GM12878 (cell line): ENCODE measurements at regions not wholly inside any gene's neighbourhood (a gene's known extent, or its start where the extent isn't known, plus 50 kb on each side); places are given as distances from the start of the nearest gene placed in this dataset.

Experiments
- BHLHE40 ChIP-seq, 2 experiments: fragments of 450-650 bp in 1 of 2; IDR thresholded peaks; 2 replicates each; pipeline ENCODE4 v1.6.1; 2011 to 2017; ENCODE audit warnings: low read depth in 2 of 2, borderline replicate concordance in 1 of 2, improper control_type of control experiment in 1 of 2, low read length in 1 of 2, mild to moderate bottlenecking in 1 of 2
- CEBPB ChIP-seq, 2 experiments: fragments of 150-350 bp in 1 of 2; IDR thresholded peaks; 2 replicates each; pipeline ENCODE4 v1.6.1; 2012 to 2014; ENCODE audit warnings: low read depth in 2 of 2, low read length in 2 of 2, borderline replicate concordance in 1 of 2, inconsistent platforms in 1 of 2
- CHD1 ChIP-seq: IDR thresholded peaks from 2 replicates; pipeline ENCODE4 v1.6.1; 2012; ENCODE audit warnings: low read depth, low read length, improper control_type of control experiment
- EZH2 ChIP-seq: IDR thresholded peaks from 2 replicates; pipeline ENCODE4 v1.6.1; 2012; ENCODE audit warnings: low read depth, mild to moderate bottlenecking, control low read depth, inconsistent platforms, low read length, borderline replicate concordance; ENCODE audit not compliant: control insufficient read depth
- POLR2A ChIP-seq: IDR thresholded peaks from 2 replicates; pipeline ENCODE4 v1.6.1; 2011; ENCODE audit warnings: low read depth, mild to moderate bottlenecking, low read length
- POLR2AphosphoS2 ChIP-seq: IDR thresholded peaks from 2 replicates; pipeline ENCODE4 v1.6.1; 2011; ENCODE audit warnings: low read depth, mild to moderate bottlenecking, low read length, improper control_type of control experiment, moderate library complexity
- POLR2AphosphoS5 ChIP-seq: IDR thresholded peaks from 2 replicates; pipeline ENCODE4 v1.6.1; 2011; ENCODE audit warnings: mild to moderate bottlenecking, low read length, inconsistent platforms
- SMAD1 ChIP-seq: fragments of 450-650 bp; IDR thresholded peaks from 2 replicates; pipeline ENCODE4 v1.6.1; 2018; ENCODE audit warnings: mild to moderate bottlenecking, low read depth; ENCODE audit not compliant: partially characterized antibody
- TARDBP ChIP-seq: IDR thresholded peaks from 2 replicates; pipeline ENCODE4 v1.6.1; 2016; ENCODE audit warnings: borderline replicate concordance
- TCF12 ChIP-seq: IDR thresholded peaks from 2 replicates; pipeline ENCODE4 v1.6.1; 2011; ENCODE audit warnings: low read depth, mild to moderate bottlenecking, low read length
- ZNF274 ChIP-seq: IDR thresholded peaks from one replicate; pipeline ENCODE4 v1.8.0; 2011; ENCODE audit not compliant: insufficient read length, insufficient read depth
- TF ChIP-seq, protein P1 (sequence below), 3 experiments: IDR thresholded peaks in 2 of 3; conservative IDR thresholded peaks in 1 of 3; 2 replicates each; pipeline ENCODE4 v1.5.1; 2011; ENCODE audit warnings: low read depth in 3 of 3, low read length in 3 of 3, mild to moderate bottlenecking in 3 of 3, control low read depth in 2 of 3, moderate library complexity in 2 of 3, inconsistent platforms in 1 of 3, mixed read lengths in 1 of 3; ENCODE audit not compliant: control insufficient read depth in 2 of 3, insufficient read depth in 1 of 3; ENCODE audit errors: extremely low read depth in 1 of 3
- TF ChIP-seq, protein P2 (sequence below): fragments of 450-650 bp; IDR thresholded peaks from 2 replicates; pipeline ENCODE4 v1.6.1; 2017; ENCODE audit warnings: mild to moderate bottlenecking
- TF ChIP-seq, protein P3 (sequence below): fragments of 450-650 bp; IDR thresholded peaks from 2 replicates; pipeline ENCODE4 v1.6.1; 2017; ENCODE audit warnings: antibody characterized with exemption, mild to moderate bottlenecking, moderate library complexity

DNA sequence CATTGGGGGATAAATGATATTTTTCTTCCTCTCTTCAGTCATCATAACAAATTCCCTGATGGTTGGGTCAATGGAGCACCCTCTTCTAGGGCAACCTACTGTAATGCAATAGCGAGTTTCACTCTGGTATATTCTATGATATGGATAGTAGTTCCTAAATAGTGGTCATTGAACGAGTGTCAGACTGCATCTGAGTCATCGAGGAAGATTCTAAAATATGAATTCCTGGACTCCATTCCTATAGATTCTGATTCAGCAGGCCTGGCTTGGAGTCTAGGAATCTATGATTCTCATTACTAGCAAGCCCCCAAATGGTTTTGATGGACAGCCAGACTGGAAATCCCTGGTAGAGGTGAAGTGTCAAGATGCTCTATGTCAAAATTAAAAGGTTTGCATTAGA is 254.5 kb downstream of the BUB3 start:
- TF ChIP-seq POLR2AphosphoS5, result no peak
- TF ChIP-seq POLR2A, result no peak
- no peak for TF ChIP-seq POLR2AphosphoS2
- TF ChIP-seq, protein P1, sequence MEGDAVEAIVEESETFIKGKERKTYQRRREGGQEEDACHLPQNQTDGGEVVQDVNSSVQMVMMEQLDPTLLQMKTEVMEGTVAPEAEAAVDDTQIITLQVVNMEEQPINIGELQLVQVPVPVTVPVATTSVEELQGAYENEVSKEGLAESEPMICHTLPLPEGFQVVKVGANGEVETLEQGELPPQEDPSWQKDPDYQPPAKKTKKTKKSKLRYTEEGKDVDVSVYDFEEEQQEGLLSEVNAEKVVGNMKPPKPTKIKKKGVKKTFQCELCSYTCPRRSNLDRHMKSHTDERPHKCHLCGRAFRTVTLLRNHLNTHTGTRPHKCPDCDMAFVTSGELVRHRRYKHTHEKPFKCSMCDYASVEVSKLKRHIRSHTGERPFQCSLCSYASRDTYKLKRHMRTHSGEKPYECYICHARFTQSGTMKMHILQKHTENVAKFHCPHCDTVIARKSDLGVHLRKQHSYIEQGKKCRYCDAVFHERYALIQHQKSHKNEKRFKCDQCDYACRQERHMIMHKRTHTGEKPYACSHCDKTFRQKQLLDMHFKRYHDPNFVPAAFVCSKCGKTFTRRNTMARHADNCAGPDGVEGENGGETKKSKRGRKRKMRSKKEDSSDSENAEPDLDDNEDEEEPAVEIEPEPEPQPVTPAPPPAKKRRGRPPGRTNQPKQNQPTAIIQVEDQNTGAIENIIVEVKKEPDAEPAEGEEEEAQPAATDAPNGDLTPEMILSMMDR (IDR thresholded peaks at IDR 0.05 in 2 of 3, conservative IDR thresholded peaks at IDR 0.05 in 1 of 3; ENCODE audit: control insufficient read depth in 2 of 3, extremely low read depth in 1 of 3, insufficient read depth in 1 of 3, low read depth in 3 of 3, low read length in 3 of 3), result no peak
- no peak for TF ChIP-seq TARDBP
- no peak for TF ChIP-seq EZH2
- TF ChIP-seq BHLHE40 (IDR thresholded peaks at IDR 0.05; ENCODE audit: borderline replicate concordance in 1 of 2, low read depth in 2 of 2, low read length in 1 of 2), result no peak
- TF ChIP-seq TCF12, result no peak
- TF ChIP-seq, protein P2, sequence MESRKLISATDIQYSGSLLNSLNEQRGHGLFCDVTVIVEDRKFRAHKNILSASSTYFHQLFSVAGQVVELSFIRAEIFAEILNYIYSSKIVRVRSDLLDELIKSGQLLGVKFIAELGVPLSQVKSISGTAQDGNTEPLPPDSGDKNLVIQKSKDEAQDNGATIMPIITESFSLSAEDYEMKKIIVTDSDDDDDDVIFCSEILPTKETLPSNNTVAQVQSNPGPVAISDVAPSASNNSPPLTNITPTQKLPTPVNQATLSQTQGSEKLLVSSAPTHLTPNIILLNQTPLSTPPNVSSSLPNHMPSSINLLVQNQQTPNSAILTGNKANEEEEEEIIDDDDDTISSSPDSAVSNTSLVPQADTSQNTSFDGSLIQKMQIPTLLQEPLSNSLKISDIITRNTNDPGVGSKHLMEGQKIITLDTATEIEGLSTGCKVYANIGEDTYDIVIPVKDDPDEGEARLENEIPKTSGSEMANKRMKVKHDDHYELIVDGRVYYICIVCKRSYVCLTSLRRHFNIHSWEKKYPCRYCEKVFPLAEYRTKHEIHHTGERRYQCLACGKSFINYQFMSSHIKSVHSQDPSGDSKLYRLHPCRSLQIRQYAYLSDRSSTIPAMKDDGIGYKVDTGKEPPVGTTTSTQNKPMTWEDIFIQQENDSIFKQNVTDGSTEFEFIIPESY, result no peak
- no peak for TF ChIP-seq SMAD1
- no peak for TF ChIP-seq CHD1
- no peak for TF ChIP-seq CEBPB (IDR thresholded peaks at IDR 0.05; ENCODE audit: borderline replicate concordance in 1 of 2, low read depth in 2 of 2, low read length in 2 of 2)
- no peak for TF ChIP-seq ZNF274
- TF ChIP-seq, protein P3, sequence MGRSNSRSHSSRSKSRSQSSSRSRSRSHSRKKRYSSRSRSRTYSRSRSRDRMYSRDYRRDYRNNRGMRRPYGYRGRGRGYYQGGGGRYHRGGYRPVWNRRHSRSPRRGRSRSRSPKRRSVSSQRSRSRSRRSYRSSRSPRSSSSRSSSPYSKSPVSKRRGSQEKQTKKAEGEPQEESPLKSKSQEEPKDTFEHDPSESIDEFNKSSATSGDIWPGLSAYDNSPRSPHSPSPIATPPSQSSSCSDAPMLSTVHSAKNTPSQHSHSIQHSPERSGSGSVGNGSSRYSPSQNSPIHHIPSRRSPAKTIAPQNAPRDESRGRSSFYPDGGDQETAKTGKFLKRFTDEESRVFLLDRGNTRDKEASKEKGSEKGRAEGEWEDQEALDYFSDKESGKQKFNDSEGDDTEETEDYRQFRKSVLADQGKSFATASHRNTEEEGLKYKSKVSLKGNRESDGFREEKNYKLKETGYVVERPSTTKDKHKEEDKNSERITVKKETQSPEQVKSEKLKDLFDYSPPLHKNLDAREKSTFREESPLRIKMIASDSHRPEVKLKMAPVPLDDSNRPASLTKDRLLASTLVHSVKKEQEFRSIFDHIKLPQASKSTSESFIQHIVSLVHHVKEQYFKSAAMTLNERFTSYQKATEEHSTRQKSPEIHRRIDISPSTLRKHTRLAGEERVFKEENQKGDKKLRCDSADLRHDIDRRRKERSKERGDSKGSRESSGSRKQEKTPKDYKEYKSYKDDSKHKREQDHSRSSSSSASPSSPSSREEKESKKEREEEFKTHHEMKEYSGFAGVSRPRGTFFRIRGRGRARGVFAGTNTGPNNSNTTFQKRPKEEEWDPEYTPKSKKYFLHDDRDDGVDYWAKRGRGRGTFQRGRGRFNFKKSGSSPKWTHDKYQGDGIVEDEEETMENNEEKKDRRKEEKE, result no peak
